DOHH2 (cell line): ENCODE measurements at regions not wholly inside any gene's neighbourhood (a gene's known extent, or its start where the extent isn't known, plus 50 kb on each side); places are given as distances from the start of the nearest gene placed in this dataset.

ENCODE experiments used
- H3F3A ChIP-seq: fragments of 200-600 bp; sonication (generic), shearing (Covaris generic); 2 replicates; pipeline ENCODE4 v1.6.0; 2016; ENCODE audit warnings: antibody characterized with exemption, mild to moderate bottlenecking; ENCODE audit not compliant: control insufficient read depth, insufficient read depth
- H3K27ac ChIP-seq: fragments of 200-600 bp; sonication (generic); 2 replicates; pipeline ENCODE4 v1.5.1; 2014; ENCODE audit warnings: low read depth, mild to moderate bottlenecking, low read length, moderate library complexity
- H3K27me3 ChIP-seq: fragments of 200-600 bp; sonication (generic); 2 replicates; pipeline ENCODE4 v1.6.1; 2014; ENCODE audit warnings: mild to moderate bottlenecking, low read length, mixed read lengths; ENCODE audit not compliant: control insufficient read depth
- H3K36me3 ChIP-seq: fragments of 200-600 bp; sonication (generic); 2 replicates; pipeline ENCODE4 v1.6.1; 2014; ENCODE audit warnings: mild to moderate bottlenecking, low read length, moderate library complexity, mixed read lengths; ENCODE audit not compliant: control insufficient read depth
- H3K4me1 ChIP-seq: fragments of 200-600 bp; sonication (generic); 2 replicates; pipeline ENCODE4 v1.6.1; 2014; ENCODE audit warnings: mild to moderate bottlenecking, low read length, mixed read lengths; ENCODE audit not compliant: control insufficient read depth
- H3K4me2 ChIP-seq: fragments of 200-600 bp; sonication (generic); 2 replicates; pipeline ENCODE4 v1.6.0; 2014; ENCODE audit warnings: mild to moderate bottlenecking, low read length, moderate library complexity
- H3K4me3 ChIP-seq: fragments of 200-600 bp; sonication (generic); 2 replicates; pipeline ENCODE4 v1.5.1; 2014; ENCODE audit warnings: mild to moderate bottlenecking, low read length, mixed read lengths
- H3K79me2 ChIP-seq: fragments of 200-600 bp; sonication (generic); 2 replicates; pipeline ENCODE4 v1.6.1; 2014; ENCODE audit warnings: mild to moderate bottlenecking, low read length, mixed read lengths; ENCODE audit not compliant: control insufficient read depth
- H3K9me2 ChIP-seq: fragments of 200-600 bp; sonication (generic); replicated peaks from 2 replicates; pipeline ENCODE4 v1.6.1; 2014; ENCODE audit warnings: mild to moderate bottlenecking, low read length, mixed read lengths; ENCODE audit not compliant: control insufficient read depth
- H3K9me3 ChIP-seq: fragments of 200-600 bp; sonication (generic); 2 replicates; pipeline ENCODE4 v1.6.1; 2014; ENCODE audit warnings: antibody characterized with exemption, low read length, mixed read lengths; ENCODE audit not compliant: control insufficient read depth, insufficient read depth
- H4K20me1 ChIP-seq: fragments of 200-600 bp; sonication (generic); 2 replicates; pipeline ENCODE4 v1.6.0; 2014; ENCODE audit warnings: low read depth, mild to moderate bottlenecking, antibody characterized with exemption, low read length, moderate library complexity; ENCODE audit not compliant: control insufficient read depth, insufficient read depth
- CTCF ChIP-seq: fragments of 200-600 bp; sonication (generic); IDR thresholded peaks from one replicate; pipeline ENCODE4 v1.5.1; 2014; ENCODE audit warnings: antibody characterized with exemption, mild to moderate bottlenecking, low read depth, low read length; ENCODE audit not compliant: poor library complexity, severe bottlenecking
- EZH2phosphoT487 ChIP-seq: fragments of 200-600 bp; sonication (generic); IDR thresholded peaks from 2 replicates; pipeline ENCODE4 v1.6.1; 2017; ENCODE audit warnings: borderline replicate concordance, mild to moderate bottlenecking, antibody characterized with exemption, low read length, moderate library complexity, mixed read lengths

- Histone ChIP-seq H3K27ac (no peak overlapping the region), H3K9me3 (no peaks in the 10 kb centered on the region), H3K9me2 (no peaks in the 10 kb centered on the region), H3K79me2 (no peaks in the 10 kb centered on the region), H3K4me2 (no peak overlapping the region), H3K27me3 (peaks cover 2% of the 10 kb centered on the region; the same call in 1 of the 2 replicates), H3K36me3 (no peaks in the 10 kb centered on the region), H3K4me1 (no peaks in the 10 kb centered on the region), H4K20me1 (no peaks in the 10 kb centered on the region), H3F3A (no peaks in the 10 kb centered on the region), H3K4me3 (no peak overlapping the region)
- TF ChIP-seq EZH2phosphoT487 (no peak), CTCF (no peak)
Observed at GRCh38 chr6:132977413-132977812, 163.0 kb downstream of the RPS12 start.

- Histone ChIP-seq H4K20me1 (no peaks in the 10 kb centered on the region), H3K4me2 (no peak overlapping the region), H3K9me2 (no peaks in the 10 kb centered on the region), H3K79me2 (no peaks in the 10 kb centered on the region), H3K36me3 (no peaks in the 10 kb centered on the region), H3K4me3 (no peak overlapping the region), H3K27me3 (peaks cover 2% of the 10 kb centered on the region; the same call in 1 of the 2 replicates), H3K27ac (no peak overlapping the region), H3K9me3 (no peaks in the 10 kb centered on the region), H3F3A (no peaks in the 10 kb centered on the region), H3K4me1 (no peaks in the 10 kb centered on the region)
- no peak for TF ChIP-seq EZH2phosphoT487
- TF ChIP-seq CTCF: no peak
Observed at GRCh38 chr6:132978685-132979084, 164.3 kb downstream of the RPS12 start.

- no peaks in the 10 kb centered on the region for H4K20me1 ChIP-seq
- no peaks in the 10 kb centered on the region for H3K9me2 ChIP-seq
- TF ChIP-seq EZH2phosphoT487: no peak
- no peak for TF ChIP-seq CTCF
- no peaks in the 10 kb centered on the region for H3K4me1 ChIP-seq
- no peaks in the 10 kb centered on the region for H3K9me3 ChIP-seq
- no peak overlapping the region for H3K4me3 ChIP-seq
- H3K79me2 ChIP-seq: no peaks in the 10 kb centered on the region
- H3K27ac ChIP-seq: no peak overlapping the region
- H3K27me3 ChIP-seq: no peaks in the 10 kb centered on the region
- no peaks in the 10 kb centered on the region for H3K36me3 ChIP-seq
- no peak overlapping the region for H3K4me2 ChIP-seq
- no peaks in the 10 kb centered on the region for H3F3A ChIP-seq
Observed at GRCh38 chr6:132993738-132994137, 179.4 kb downstream of the RPS12 start.

- H3K4me1 ChIP-seq: no peaks in the 10 kb centered on the region
- no peaks in the 10 kb centered on the region for H3F3A ChIP-seq
- TF ChIP-seq EZH2phosphoT487 (no peak), CTCF (no peak)
- H3K79me2 ChIP-seq: no peaks in the 10 kb centered on the region
- no peaks in the 10 kb centered on the region for H3K9me3 ChIP-seq
- H3K4me3 ChIP-seq: no peak overlapping the region
- H4K20me1 ChIP-seq: no peaks in the 10 kb centered on the region
- H3K9me2 ChIP-seq: no peaks in the 10 kb centered on the region
- H3K27ac ChIP-seq: no peak overlapping the region
- H3K27me3 ChIP-seq: no peaks in the 10 kb centered on the region; the same call in 1 of the 2 replicates
- H3K4me2 ChIP-seq: no peak overlapping the region
- H3K36me3 ChIP-seq: no peaks in the 10 kb centered on the region
Observed at GRCh38 chr6:132995009-132995408, 180.6 kb downstream of the RPS12 start.
